NCI-H2196 treated with DMSO at 0.1 percent for 48 hours (cell line): ENCODE measurements at regions not wholly inside any gene's neighbourhood (a gene's known extent, or its start where the extent isn't known, plus 50 kb on each side); places are given as distances from the start of the nearest gene placed in this dataset.
"Not testable (repeated sequence)": the region's sequence is repeated elsewhere in the genome, so short reads cannot be mapped to it uniquely, and the experiment has no call there.

Source experiments
- DNase-seq: peaks from one replicate; lab custom pipeline; 2025; ENCODE audit not compliant: unreplicated experiment; lab: John Stamatoyannopoulos, UW

GRCh38 chr2:120513776-120514357 is 167.9 kb downstream of the INHBB start:
- DNase-seq: no peak

GRCh38 chr2:120514521-120514920 is 168.6 kb downstream of the INHBB start:
- DNase-seq: no peak

DNA sequence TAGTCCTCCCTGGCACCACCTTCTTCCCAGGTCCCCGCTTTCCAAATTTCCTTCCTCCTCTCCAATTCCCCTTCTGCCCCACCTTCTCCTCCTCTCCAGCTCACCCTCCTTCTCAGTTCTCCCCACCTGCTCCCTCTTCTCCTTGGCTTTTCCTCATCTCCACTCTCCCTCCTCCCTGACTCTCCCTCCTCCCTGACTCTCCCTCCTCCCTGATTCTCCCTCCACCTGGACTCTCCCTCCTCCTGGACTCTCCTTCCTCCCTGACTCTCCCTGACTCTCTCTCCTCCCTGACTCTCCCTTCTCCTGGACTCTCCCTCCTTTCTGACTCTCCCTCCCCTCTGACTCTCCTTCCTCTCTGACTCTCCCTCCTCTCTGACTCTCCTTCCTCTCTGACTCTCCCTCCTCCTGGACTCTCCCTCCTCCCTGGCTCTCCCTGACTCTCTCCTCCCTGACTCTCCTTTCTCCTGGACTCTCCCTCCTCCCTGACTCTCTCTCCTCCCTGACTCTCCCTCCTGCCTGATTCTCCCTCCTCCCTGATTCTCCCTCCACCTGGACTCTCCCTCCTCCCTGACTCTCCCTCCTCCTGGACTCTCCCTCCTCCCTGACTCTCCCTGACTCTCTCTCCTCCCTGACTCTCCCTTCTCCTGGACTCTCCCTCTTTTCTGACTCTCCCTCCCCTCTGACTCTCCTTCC is 169.3 kb downstream of the INHBB start:
- not testable (repeated sequence) for DNase-seq

DNA sequence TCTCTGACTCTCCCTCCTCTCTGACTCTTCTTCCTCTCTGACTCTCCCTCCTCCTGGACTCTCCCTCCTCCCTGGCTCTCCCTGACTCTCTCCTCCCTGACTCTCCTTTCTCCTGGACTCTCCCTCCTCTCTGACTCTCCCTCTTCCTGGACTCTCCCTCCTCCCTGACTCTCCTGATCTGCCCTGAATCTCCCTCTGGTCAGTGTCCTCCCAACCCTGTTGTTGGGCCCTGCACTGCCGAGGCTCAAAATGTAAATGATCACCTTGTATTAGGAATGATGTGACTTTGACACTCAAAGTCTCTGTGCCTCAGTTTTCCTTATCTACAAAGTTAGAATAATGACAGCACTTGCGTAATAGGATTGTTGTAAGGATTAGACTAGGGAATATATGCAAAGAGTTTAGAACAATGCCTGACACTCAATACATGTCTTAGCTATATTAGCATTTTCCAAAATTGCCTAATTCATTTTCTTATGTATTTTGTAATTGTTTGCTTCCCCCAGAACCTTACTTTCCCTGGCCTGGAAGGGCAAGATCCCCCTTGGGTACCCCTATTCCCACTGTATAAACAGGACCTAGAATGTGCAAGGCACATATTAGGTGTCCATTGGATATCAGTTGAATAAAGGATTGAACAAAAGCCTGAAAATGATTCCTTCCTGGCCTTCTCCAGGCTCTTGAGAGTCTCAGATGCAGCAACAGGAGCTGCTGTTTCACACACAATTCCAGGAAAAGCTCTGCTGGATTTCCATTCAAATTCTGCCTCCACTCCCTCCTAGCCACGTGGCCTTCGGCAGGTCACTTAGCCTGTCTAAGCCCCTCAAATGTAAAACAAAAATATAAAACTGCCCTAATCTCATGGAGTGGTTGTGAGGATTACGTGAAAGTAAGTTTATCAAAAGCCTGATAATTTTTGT is 170.1 kb downstream of the INHBB start:
- DNase-seq: no peak

- DNase-seq: no peak
These were observed 170.9 kb downstream of the INHBB start for GRCh38 chr2:120516679-120517314.

DNA sequence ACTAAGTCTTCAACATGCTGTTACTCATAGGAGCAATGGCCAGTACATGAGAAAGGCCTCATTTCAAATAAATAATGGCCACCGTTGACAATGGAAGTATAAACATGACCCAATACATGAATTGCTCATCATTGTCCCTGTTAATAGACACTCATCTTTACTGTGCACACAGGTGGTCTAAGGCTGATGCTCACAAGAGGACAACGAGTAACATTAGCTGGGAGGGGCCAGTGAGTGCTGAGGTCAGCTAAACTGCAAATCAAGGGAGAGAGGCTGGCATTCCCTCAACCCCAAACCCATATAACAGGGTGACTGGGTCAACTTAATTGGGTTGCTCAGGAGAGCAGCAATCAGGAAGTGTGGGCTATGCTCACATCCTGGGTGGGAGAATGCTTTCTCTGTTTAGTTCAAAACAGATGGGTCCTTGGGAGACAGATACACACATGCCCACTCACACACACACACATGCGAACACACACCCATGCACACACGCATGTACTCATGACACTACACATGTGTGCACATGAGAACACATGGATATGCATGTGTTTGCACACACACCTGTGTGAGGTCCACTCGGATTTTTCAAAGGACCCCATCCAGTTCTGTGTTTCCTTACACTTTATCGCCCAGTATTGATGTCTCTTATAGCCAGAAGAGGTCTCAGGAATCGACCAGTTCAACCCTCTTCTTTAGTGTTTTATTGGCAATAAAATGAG is 172.0 kb downstream of the INHBB start:
- no peak for DNase-seq

GRCh38 chr2:120518819-120519218 is 172.9 kb downstream of the INHBB start:
- no peak for DNase-seq

- no peak for DNase-seq
These were observed 173.5 kb downstream of the INHBB start for GRCh38 chr2:120519469-120519868.

DNA sequence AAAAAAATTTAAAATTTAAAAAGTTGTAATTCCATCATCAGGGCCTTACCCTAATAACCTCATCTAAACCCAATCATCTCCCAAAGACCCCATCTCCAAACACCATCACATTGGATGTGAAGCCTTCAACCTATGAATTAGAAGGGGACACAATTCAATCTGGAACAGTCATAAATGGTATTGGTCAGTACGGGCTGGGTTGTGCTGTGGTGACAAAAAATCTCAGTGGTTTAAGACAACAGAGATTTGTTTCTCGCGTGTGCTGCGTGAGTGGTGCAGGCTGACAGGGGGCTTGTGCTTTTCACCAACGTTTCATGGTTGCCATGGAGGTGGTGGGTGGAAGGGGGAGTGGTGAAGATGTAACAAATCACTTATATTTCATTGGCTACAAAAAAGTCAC is 174.5 kb downstream of the INHBB start:
- DNase-seq: no peak

GRCh38 chr2:120520929-120521912 is 175.3 kb downstream of the INHBB start:
- peak; percentile 33 for DNase-seq

DNA sequence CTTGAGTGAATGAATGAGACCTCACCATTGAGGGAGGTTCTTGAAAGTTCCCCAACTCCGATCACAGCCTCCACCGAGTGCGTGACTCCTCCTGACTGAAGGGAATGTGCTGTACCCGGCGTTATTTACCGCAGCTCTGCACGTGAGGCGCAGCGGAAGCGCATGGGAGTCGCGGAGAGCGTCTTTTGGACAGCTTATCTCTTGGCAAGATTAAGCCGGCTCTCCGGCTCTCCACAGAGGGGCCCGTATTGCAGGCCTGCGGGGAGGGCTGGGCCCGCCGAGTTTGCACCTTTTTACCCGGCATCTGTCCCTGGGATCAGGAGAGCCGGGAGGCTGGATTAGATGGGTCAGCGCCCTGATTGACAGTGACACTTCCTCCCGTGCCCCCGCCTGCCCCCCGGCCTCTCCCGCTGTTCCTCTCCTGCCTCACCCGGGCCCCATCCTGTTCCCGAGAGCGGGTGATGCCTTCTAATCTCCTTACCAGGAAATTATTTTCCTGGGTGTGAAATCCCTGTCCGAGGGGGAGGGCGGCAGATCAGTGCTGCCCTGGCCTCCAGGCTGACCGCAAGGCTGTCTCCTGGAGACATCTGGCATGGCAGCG is 176.3 kb downstream of the INHBB start:
- no peak for DNase-seq

- no peak for DNase-seq
These were observed 177.8 kb downstream of the INHBB start for GRCh38 chr2:120523766-120524165.

- DNase-seq: no peak
These were observed 178.2 kb downstream of the INHBB start for GRCh38 chr2:120524174-120524573.

DNA sequence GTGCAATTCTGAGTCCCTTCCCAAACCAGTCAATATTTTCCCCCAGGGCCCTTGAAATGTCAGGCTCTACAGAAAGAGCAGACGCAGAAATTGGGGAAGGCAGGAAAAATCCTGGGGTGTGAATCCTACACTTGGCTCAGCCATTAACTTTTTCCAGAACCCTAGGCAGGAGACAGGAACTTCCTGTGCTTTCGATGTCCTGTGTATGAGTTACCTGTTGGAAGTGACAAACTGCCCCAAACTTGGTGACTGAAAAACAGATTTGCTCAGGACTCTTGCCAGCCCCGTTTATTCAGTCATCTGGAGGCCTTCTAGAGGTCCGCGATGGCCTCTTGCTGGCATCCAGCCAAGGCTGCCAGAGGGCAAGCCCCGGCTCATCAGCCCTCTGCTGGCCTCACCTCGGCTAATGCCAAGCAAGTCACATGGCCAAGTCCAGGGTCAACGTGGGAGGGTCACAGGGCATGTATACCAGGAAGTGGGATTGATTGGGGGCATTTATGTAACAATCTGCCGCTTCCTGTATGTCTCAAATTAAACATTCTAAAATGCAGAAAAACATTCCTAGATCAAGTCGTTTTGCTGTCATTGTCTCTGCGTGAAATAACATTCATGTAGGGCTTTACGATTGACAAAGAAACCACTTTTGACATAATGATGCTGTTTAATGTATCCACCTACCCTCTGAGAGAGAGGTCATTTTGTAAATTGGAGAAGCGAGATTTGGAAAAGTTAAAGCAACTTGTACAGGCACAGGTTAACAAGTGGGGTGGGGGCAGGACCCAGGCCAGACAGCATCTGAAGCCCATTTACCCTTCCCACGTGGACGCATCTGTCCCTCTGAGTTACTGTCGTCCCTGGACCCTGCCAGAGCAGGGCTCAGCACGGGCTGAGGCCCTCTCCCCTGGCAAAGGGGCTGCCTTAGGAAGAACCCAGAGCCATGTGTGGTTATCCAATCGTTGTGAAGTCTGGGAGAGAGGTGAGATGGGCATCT is 179.4 kb downstream of the INHBB start:
- no peak for DNase-seq

DNA sequence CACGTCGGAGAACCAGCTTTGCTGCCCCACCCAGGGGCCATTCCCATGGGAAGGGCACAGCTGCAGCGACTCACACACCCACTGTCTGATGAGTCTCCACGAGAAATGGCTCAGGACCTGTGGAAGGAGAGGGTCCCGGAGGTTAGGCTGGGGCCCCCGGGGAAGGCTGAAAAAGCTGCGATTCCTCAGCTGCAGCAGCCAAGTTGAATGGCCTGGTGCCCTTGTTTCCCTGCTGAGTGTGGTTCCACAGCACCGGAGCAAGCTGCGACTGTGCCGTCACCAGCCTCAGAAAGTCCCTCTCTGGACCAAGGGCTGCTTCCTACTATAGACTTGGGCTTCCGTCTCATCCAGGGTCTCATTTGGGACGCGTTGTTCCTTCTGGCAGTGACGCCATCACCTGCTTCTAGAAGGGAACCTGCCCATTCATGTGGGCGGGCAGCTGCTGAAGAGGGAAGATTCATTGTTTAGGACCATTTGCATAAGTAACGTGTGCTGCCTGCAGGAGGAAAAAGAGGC is 180.2 kb downstream of the INHBB start:
- no peak for DNase-seq

DNA sequence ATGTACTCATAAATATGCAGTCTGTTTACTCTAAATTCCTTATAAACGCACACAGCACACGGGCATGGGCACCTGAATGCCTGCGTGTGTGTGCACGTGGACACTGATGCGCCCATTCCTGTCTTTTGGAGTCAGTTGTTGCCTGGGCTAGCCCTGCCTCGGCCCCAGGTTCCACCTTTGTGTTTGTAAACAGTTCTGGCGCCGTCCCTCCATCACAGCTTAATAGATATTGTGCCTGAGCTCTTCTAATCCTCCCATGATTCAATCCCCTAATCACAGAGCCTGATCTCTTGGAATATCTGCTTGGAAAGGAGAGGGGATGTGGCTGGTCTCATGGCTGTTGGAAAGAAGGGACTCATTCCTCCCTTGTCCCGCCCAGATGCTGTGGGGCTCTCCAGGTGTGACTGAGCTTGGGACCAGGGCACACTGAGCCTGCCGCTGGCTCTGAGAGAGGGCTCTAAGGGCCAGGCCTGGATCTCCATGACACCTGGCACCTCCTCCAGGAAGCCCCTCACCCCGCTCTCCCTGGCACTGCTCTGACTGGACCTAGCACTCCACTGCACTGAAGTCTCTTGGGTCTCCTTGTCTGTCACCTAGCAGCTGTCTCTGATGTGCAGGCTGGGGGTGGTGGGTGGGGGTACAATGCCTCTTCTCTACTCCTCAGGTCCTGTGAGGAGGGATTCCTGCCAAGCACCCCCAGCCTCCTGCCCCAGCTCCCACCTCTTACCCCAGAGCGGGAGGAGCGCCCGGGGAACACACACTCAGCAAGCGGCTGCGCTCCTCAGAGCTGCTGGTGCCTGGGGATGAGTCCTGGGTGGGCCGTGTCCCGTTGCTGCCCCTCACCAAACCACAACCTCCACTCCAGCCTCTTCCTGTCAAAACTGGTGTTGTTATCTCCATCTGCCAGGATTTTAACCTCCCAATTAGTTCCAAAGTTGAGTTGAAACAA is 181.3 kb downstream of the INHBB start:
- DNase-seq: no peak
